ENCODE measurements at regions not wholly inside any gene's neighbourhood (a gene's known extent, or its start where the extent isn't known, plus 50 kb on each side); places are given as distances from the start of the nearest gene placed in this dataset.
A peak's percentile ranks its signal among the peaks of the same experiment; 100 is the strongest.
"Not testable (repeated sequence)": the region's sequence is repeated elsewhere in the genome, so short reads cannot be mapped to it uniquely, and the experiment has no call there.

GRCh38 chr5:54884195-54884536 is 101.2 kb downstream of the ESM1 start:
- no peak for DNase-seq (ENCODE audit: low read depth, low spot score)

GRCh38 chr5:54883374-54884194 is 101.8 kb downstream of the ESM1 start:
- peak; percentile 59 for DNase-seq (ENCODE audit: low read depth, low spot score)

- no peak for DNase-seq (ENCODE audit: low read depth, low spot score)
Observed at GRCh38 chr5:54882841-54883240, 102.6 kb downstream of the ESM1 start.

- DNase-seq (ENCODE audit: low read depth, low spot score), result no peak
Observed at GRCh38 chr5:54882101-54882500, 103.3 kb downstream of the ESM1 start.

GRCh38 chr5:54881286-54882005 is 103.9 kb downstream of the ESM1 start:
- no peak for DNase-seq (ENCODE audit: low read depth, low spot score)

GRCh38 chr5:54876976-54877375 is 108.4 kb downstream of the ESM1 start:
- no peak for DNase-seq (ENCODE audit: low read depth, low spot score)

GRCh38 chr5:54876556-54876955 is 108.8 kb downstream of the ESM1 start:
- DNase-seq (ENCODE audit: low read depth, low spot score), result no peak

GRCh38 chr5:54874337-54875021 is 110.9 kb downstream of the ESM1 start:
- DNase-seq (ENCODE audit: low read depth, low spot score), result no peak

GRCh38 chr5:54873691-54874090 is 111.7 kb downstream of the ESM1 start:
- no peak for DNase-seq (ENCODE audit: low read depth, low spot score)

- no peak for DNase-seq (ENCODE audit: low read depth, low spot score)
Observed at GRCh38 chr5:54872810-54873209, 112.6 kb downstream of the ESM1 start.

GRCh38 chr5:54870271-54870670 is 115.1 kb downstream of the ESM1 start:
- no peak for DNase-seq (ENCODE audit: low read depth, low spot score)

- no peak for DNase-seq (ENCODE audit: low read depth, low spot score)
Observed at GRCh38 chr5:54869691-54870090, 115.7 kb downstream of the ESM1 start.

- no peak for DNase-seq (ENCODE audit: low read depth, low spot score)
Observed at GRCh38 chr5:54868511-54869483, 116.6 kb downstream of the ESM1 start.

- DNase-seq (ENCODE audit: low read depth, low spot score), result no peak
Observed at GRCh38 chr5:54867310-54867944, 118.0 kb downstream of the ESM1 start.

- not testable (repeated sequence) for DNase-seq (ENCODE audit: low read depth, low spot score)
Observed at GRCh38 chr5:54864911-54865515, 120.4 kb downstream of the ESM1 start.

GRCh38 chr5:54862036-54862435 is 123.4 kb downstream of the ESM1 start:
- DNase-seq (ENCODE audit: low read depth, low spot score), result no peak

GRCh38 chr5:54861212-54861894 is 124.0 kb downstream of the ESM1 start:
- DNase-seq (ENCODE audit: low read depth, low spot score), result no peak

- no peak for DNase-seq (ENCODE audit: low read depth, low spot score)
Observed at GRCh38 chr5:54860321-54860720, 125.1 kb downstream of the ESM1 start.

- no peak for DNase-seq (ENCODE audit: low read depth, low spot score)
Observed at GRCh38 chr5:54859316-54859715, 126.1 kb downstream of the ESM1 start.
